DND-41 (cell line): ENCODE measurements at regions not wholly inside any gene's neighbourhood (a gene's known extent, or its start where the extent isn't known, plus 50 kb on each side); places are given as distances from the start of the nearest gene placed in this dataset.
"Not testable (repeated sequence)": the region's sequence is repeated elsewhere in the genome, so short reads cannot be mapped to it uniquely, and the experiment has no call there.

Experiments
- ATAC-seq: fragments of 200-7000 bp; cut with Tn5 transposase; 3 replicates; pipeline ENCODE4 v1.9.1; 2021; ENCODE audit warnings: low read depth; ENCODE audit not compliant: insufficient read depth
- DNase-seq: peaks from one replicate; pipeline ENCODE4 v3.0.0-alpha.2; 2020
- H2AFZ ChIP-seq: 2 replicates; pipeline ENCODE4 v1.6.0; 2012; ENCODE audit warnings: low read depth, low read length
- H3K27ac ChIP-seq: 2 replicates; pipeline ENCODE4 v1.5.1; 2012; ENCODE audit warnings: low read length, inconsistent platforms
- H3K27me3 ChIP-seq: fragments of 200-600 bp; sonication (generic); 2 replicates; pipeline ENCODE4 v1.6.0; 2012; ENCODE audit warnings: low read length, mild to moderate bottlenecking, inconsistent platforms; ENCODE audit not compliant: insufficient read depth, poor library complexity
- H3K36me3 ChIP-seq: 2 replicates; pipeline ENCODE4 v1.5.1; 2012; ENCODE audit warnings: low read length, inconsistent platforms; ENCODE audit not compliant: insufficient read depth
- H3K4me1 ChIP-seq: 2 replicates; pipeline ENCODE4 v1.5.1; 2012; ENCODE audit warnings: mild to moderate bottlenecking, low read length; ENCODE audit not compliant: insufficient read depth
- H3K4me2 ChIP-seq: 2 replicates; pipeline ENCODE4 v1.6.0; 2012; ENCODE audit warnings: mild to moderate bottlenecking, moderate library complexity, low read length, inconsistent platforms; ENCODE audit not compliant: insufficient read depth
- H3K4me3 ChIP-seq, 2 experiments: fragments of 200-600 bp in 1 of 2; shearing (Covaris generic) in 1 of 2; 2 replicates each; pipeline ENCODE4 v1.5.1; 2012 to 2016; ENCODE audit warnings: inconsistent platforms in 2 of 2, low read length in 2 of 2, mild to moderate bottlenecking in 2 of 2, low read depth in 1 of 2, moderate library complexity in 1 of 2
- H3K79me2 ChIP-seq: 2 replicates; pipeline ENCODE4 v1.6.0; 2012; ENCODE audit warnings: low read length, inconsistent platforms; ENCODE audit not compliant: insufficient read depth
- H3K9ac ChIP-seq: 2 replicates; pipeline ENCODE4 v1.6.0; 2012; ENCODE audit warnings: low read depth, mild to moderate bottlenecking, inconsistent platforms, low read length, moderate library complexity
- H3K9me3 ChIP-seq: 2 replicates; pipeline ENCODE4 v1.5.1; 2012; ENCODE audit warnings: low read length, moderate library complexity, mild to moderate bottlenecking, inconsistent platforms; ENCODE audit not compliant: insufficient read depth, severe bottlenecking
- H4K20me1 ChIP-seq: 2 replicates; pipeline ENCODE4 v1.6.0; 2012; ENCODE audit warnings: low read length; ENCODE audit not compliant: insufficient read depth
- CTCF ChIP-seq: IDR thresholded peaks from 2 replicates; pipeline ENCODE4 v1.5.1; 2012; ENCODE audit warnings: borderline replicate concordance, low read length, moderate library complexity, mild to moderate bottlenecking; ENCODE audit not compliant: poor library complexity, severe bottlenecking; ENCODE audit errors: extremely low read depth
- EZH2 ChIP-seq: IDR thresholded peaks from 3 replicates; pipeline ENCODE4 v1.6.1; 2012; ENCODE audit warnings: borderline replicate concordance, low read depth, mild to moderate bottlenecking, moderate library complexity, low read length, inconsistent platforms; ENCODE audit not compliant: severe bottlenecking

GRCh38 chr3:166688665-166689064, 691.4 kb downstream of the ZBBX start:
- DNase-seq (no peak), ATAC-seq (no peak)
- no peaks in the 10 kb centered on the region for H3K9me3 ChIP-seq

GRCh38 chr3:166685246-166685645, 694.9 kb downstream of the ZBBX start:
- H4K20me1 ChIP-seq: no peaks in the 10 kb centered on the region
- H3K4me1 ChIP-seq: no peaks in the 10 kb centered on the region
- no peaks in the 10 kb centered on the region for H3K9me3 ChIP-seq
- no peak overlapping the region for H2AFZ ChIP-seq
- no peaks in the 10 kb centered on the region for H3K27me3 ChIP-seq
- no peak overlapping the region for H3K4me3 ChIP-seq
- no peak for TF ChIP-seq EZH2
- no peak for TF ChIP-seq CTCF
- H3K9ac ChIP-seq: no peak overlapping the region
- H3K36me3 ChIP-seq: no peaks in the 10 kb centered on the region
- H3K27ac ChIP-seq: no peak overlapping the region
- no peak for DNase-seq
- no peak for ATAC-seq
- no peak overlapping the region for H3K4me2 ChIP-seq
- no peaks in the 10 kb centered on the region for H3K79me2 ChIP-seq

More at GRCh38 chr3:166688665-166689064, 691.4 kb downstream of the ZBBX start:
- Histone ChIP-seq H3K27me3 (no peaks in the 10 kb centered on the region), H3K27ac (no peak overlapping the region), H2AFZ (no peak overlapping the region), H4K20me1 (no peaks in the 10 kb centered on the region), H3K79me2 (no peaks in the 10 kb centered on the region), H3K4me1 (no peaks in the 10 kb centered on the region), H3K4me3 (no peak overlapping the region), H3K36me3 (no peaks in the 10 kb centered on the region), H3K9ac (no peak overlapping the region), H3K4me2 (no peak overlapping the region)
- TF ChIP-seq CTCF: no peak

- H3K4me2 ChIP-seq, DNase-seq, H3K36me3 ChIP-seq: not testable (repeated sequence)
Measured at GRCh38 chr3:166684077-166684476, 696.0 kb downstream of the ZBBX start.

GRCh38 chr3:166669781-166670180, 710.3 kb downstream of the ZBBX start:
- ATAC-seq: no peak
- no peak overlapping the region for H3K4me2 ChIP-seq
- TF ChIP-seq EZH2 (no peak), CTCF (no peak)
- H3K4me3 ChIP-seq: no peak overlapping the region
- no peaks in the 10 kb centered on the region for H3K36me3 ChIP-seq
- DNase-seq: no peak
- H3K27ac ChIP-seq: no peak overlapping the region
- no peaks in the 10 kb centered on the region for H3K4me1 ChIP-seq
- H3K27me3 ChIP-seq: no peaks in the 10 kb centered on the region
- H3K9ac ChIP-seq: no peak overlapping the region
- no peaks in the 10 kb centered on the region for H3K9me3 ChIP-seq
- H4K20me1 ChIP-seq: no peaks in the 10 kb centered on the region
- H3K79me2 ChIP-seq: no peaks in the 10 kb centered on the region
- no peak overlapping the region for H2AFZ ChIP-seq

More at GRCh38 chr3:166684077-166684476, 696.0 kb downstream of the ZBBX start:
- not testable (repeated sequence) for H4K20me1 ChIP-seq, ATAC-seq, H3K9me3 ChIP-seq, H3K4me3 ChIP-seq, H3K27ac ChIP-seq, H3K4me1 ChIP-seq, H3K9ac ChIP-seq, H3K27me3 ChIP-seq, H3K79me2 ChIP-seq, H2AFZ ChIP-seq
